Stomach (tissue), 4 donors: ENCODE measurements at regions not wholly inside any gene's neighbourhood (a gene's known extent, or its start where the extent isn't known, plus 50 kb on each side); places are given as distances from the start of the nearest gene placed in this dataset.
"Not testable (repeated sequence)": the region's sequence is repeated elsewhere in the genome, so short reads cannot be mapped to it uniquely, and the experiment has no call there.

Source experiments
- POLR2A ChIP-seq, 4 donors: fragments of 450-650 bp; IDR thresholded peaks; one replicate each; pipeline ENCODE4 v1.6.1; 2016; ENCODE audit warnings: antibody characterized with exemption in 4 of 4, control low read depth in 2 of 4, mild to moderate bottlenecking in 1 of 4, moderate library complexity in 1 of 4
- POLR2AphosphoS5 ChIP-seq, 3 donors: sonication (generic); formaldehyde crosslinking; IDR thresholded peaks; one replicate each; pipeline ENCODE4 v1.6.1; 2016; ENCODE audit warnings: antibody characterized with exemption in 3 of 3

- not testable (repeated sequence) for TF ChIP-seq POLR2A, POLR2AphosphoS5 (IDR thresholded peaks at IDR 0.05)
Measured at GRCh38 chr15:24381103-24381502, 294.5 kb upstream of the NPAP1 start.
